T-helper 9 cell (primary cell): ENCODE measurements at regions not wholly inside any gene's neighbourhood (a gene's known extent, or its start where the extent isn't known, plus 50 kb on each side); places are given as distances from the start of the nearest gene placed in this dataset.

Experiments used
- DNase-seq: peaks from one replicate; pipeline ENCODE4 v3.0.0-alpha.2; 2020

- DNase-seq = no peak
Observed at GRCh38 chr16:51710905-51711563, 560.0 kb upstream of the SALL1 start.

GRCh38 chr16:51710186-51710585 lies 559.1 kb upstream of the SALL1 start:
- no peak for DNase-seq

- no peak for DNase-seq
Observed at GRCh38 chr16:51708861-51709260, 557.8 kb upstream of the SALL1 start.

- DNase-seq = no peak
Observed at GRCh38 chr16:51707666-51708065, 556.6 kb upstream of the SALL1 start.

GRCh38 chr16:51705142-51705541 lies 554.1 kb upstream of the SALL1 start:
- no peak for DNase-seq

GRCh38 chr16:51701025-51701424 lies 550.0 kb upstream of the SALL1 start:
- no peak for DNase-seq

- no peak for DNase-seq
Observed at GRCh38 chr16:51699686-51700396, 548.8 kb upstream of the SALL1 start.

- no peak for DNase-seq
Observed at GRCh38 chr16:51698647-51699046, 547.6 kb upstream of the SALL1 start.

GRCh38 chr16:51697454-51697853 lies 546.4 kb upstream of the SALL1 start:
- no peak for DNase-seq

- no peak for DNase-seq
Observed at GRCh38 chr16:51696376-51696775, 545.3 kb upstream of the SALL1 start.

GRCh38 chr16:51691109-51691508 lies 540.0 kb upstream of the SALL1 start:
- no peak for DNase-seq

- no peak for DNase-seq
Observed at GRCh38 chr16:51685498-51685897, 534.4 kb upstream of the SALL1 start.

GRCh38 chr16:51683882-51684281 lies 532.8 kb upstream of the SALL1 start:
- DNase-seq = no peak

GRCh38 chr16:51682905-51683304 lies 531.8 kb upstream of the SALL1 start:
- DNase-seq = no peak

GRCh38 chr16:51674615-51675014 lies 523.5 kb upstream of the SALL1 start:
- DNase-seq = no peak

- DNase-seq = no peak
Observed at GRCh38 chr16:51670527-51670926, 519.5 kb upstream of the SALL1 start.

GRCh38 chr16:51666821-51667220 lies 515.8 kb upstream of the SALL1 start:
- DNase-seq = no peak

GRCh38 chr16:51666074-51666473 lies 515.0 kb upstream of the SALL1 start:
- no peak for DNase-seq

- no peak for DNase-seq
Observed at GRCh38 chr16:51665436-51665998, 514.4 kb upstream of the SALL1 start.

- DNase-seq = no peak
Observed at GRCh38 chr16:51658531-51658930, 507.5 kb upstream of the SALL1 start.

- no peak for DNase-seq
Observed at GRCh38 chr16:51657848-51658247, 506.8 kb upstream of the SALL1 start.

- DNase-seq = no peak
Observed at GRCh38 chr16:51655249-51655648, 504.2 kb upstream of the SALL1 start.

GRCh38 chr16:51651061-51651466 lies 500.0 kb upstream of the SALL1 start:
- no peak for DNase-seq

- DNase-seq = no peak
Observed at GRCh38 chr16:51649631-51650030, 498.6 kb upstream of the SALL1 start.
